ENCODE measurements at regions not wholly inside any gene's neighbourhood (a gene's known extent, or its start where the extent isn't known, plus 50 kb on each side); places are given as distances from the start of the nearest gene placed in this dataset.

DNA sequence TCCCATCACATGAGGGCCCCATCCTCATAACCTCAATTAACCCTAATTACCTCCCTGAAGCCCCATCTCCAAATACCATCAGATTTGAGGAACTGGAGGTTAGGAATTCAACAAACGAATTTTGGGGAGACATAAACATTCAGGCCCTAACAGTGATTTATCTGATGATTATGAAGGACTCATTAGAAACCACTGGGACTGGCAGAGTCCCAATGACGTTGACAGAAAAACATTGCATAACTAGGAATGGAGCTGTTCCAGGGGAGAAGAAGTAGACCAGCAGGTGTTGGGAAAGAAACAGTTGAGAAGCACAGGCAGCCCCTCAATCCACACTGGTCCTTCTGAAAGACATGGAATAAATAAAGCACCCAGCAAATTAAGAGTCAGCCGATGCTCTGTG, 282.0 kb downstream of the MAP2K4 start:
- Histone ChIP-seq H3K4me1 (no peaks in the 10 kb centered on the region), H3K36me3 (no peaks in the 10 kb centered on the region), H3K4me3 (no peak overlapping the region), H3K27ac (no peak overlapping the region), H3K9me3 (no peaks in the 10 kb centered on the region), H3K27me3 (no peaks in the 10 kb centered on the region)
- DNase-seq (ENCODE audit: extremely low spot score in 2 of 2) = no peak
- TF ChIP-seq POLR2A (IDR thresholded peaks at IDR 0.05) (no peak), POLR2AphosphoS5 (IDR thresholded peaks at IDR 0.05; ENCODE audit: insufficient read depth in 1 of 2, low read depth in 1 of 2) (no peak)
- TF ChIP-seq, protein P1, sequence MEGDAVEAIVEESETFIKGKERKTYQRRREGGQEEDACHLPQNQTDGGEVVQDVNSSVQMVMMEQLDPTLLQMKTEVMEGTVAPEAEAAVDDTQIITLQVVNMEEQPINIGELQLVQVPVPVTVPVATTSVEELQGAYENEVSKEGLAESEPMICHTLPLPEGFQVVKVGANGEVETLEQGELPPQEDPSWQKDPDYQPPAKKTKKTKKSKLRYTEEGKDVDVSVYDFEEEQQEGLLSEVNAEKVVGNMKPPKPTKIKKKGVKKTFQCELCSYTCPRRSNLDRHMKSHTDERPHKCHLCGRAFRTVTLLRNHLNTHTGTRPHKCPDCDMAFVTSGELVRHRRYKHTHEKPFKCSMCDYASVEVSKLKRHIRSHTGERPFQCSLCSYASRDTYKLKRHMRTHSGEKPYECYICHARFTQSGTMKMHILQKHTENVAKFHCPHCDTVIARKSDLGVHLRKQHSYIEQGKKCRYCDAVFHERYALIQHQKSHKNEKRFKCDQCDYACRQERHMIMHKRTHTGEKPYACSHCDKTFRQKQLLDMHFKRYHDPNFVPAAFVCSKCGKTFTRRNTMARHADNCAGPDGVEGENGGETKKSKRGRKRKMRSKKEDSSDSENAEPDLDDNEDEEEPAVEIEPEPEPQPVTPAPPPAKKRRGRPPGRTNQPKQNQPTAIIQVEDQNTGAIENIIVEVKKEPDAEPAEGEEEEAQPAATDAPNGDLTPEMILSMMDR (IDR thresholded peaks at IDR 0.05) = no peak
- intact Hi-C loops (cut with DNase I) = no loop called here

DNA sequence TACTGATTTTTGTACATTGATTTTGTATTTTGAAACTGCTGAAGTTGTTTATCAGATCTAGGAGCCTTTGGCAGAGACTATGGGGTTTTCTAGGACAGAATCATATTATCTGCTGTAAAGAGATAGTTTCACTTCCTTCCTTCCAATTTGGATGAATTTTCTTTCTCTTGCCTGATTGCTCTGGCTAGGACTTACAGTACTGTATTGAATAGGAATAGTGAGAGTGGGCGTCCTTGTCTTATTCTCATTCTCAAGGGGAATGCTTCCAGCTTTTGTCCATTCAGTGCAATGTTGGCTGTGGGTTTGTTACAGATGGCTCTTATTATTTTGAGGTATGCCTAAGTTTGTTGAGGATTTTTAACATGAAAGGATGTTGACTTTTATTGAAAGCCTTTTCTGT, 290.1 kb downstream of the MAP2K4 start:
- H3K4me3 ChIP-seq = no peak overlapping the region
- H3K9me3 ChIP-seq = no peaks in the 10 kb centered on the region
- intact Hi-C loops (cut with DNase I) = no loop called here
- H3K36me3 ChIP-seq = no peaks in the 10 kb centered on the region
- TF ChIP-seq POLR2A (IDR thresholded peaks at IDR 0.05) (no peak), POLR2AphosphoS5 (IDR thresholded peaks at IDR 0.05; ENCODE audit: insufficient read depth in 1 of 2, low read depth in 1 of 2) (no peak)
- TF ChIP-seq, protein P1 (IDR thresholded peaks at IDR 0.05) = no peak
- no peaks in the 10 kb centered on the region for H3K27me3 ChIP-seq
- DNase-seq (ENCODE audit: extremely low spot score in 2 of 2) = no peak
- no peak overlapping the region for H3K27ac ChIP-seq
- no peaks in the 10 kb centered on the region for H3K4me1 ChIP-seq

DNA sequence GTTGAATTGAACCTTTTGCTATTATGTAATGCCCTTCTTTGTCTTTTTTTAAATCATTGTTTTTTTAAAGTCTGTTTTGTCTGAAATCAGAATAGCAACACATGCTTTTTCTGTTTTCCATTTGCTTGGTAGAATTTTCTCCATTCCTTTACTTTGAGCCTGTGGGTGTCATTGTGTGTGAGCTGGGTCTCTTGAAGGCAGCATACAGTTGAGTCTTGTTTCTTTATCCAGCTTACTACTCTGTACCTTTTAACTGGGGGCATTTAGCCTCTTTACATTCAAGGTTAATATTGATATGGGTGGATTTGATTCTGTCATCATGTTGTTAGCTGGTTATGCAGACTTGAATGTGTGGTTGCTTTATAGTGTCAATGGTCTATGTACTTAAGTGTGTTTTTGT, 292.0 kb downstream of the MAP2K4 start:
- Histone ChIP-seq H3K36me3 (no peaks in the 10 kb centered on the region), H3K27ac (no peak overlapping the region), H3K4me3 (no peak overlapping the region), H3K9me3 (no peaks in the 10 kb centered on the region), H3K4me1 (no peaks in the 10 kb centered on the region), H3K27me3 (no peaks in the 10 kb centered on the region)
- TF ChIP-seq POLR2AphosphoS5 (IDR thresholded peaks at IDR 0.05; ENCODE audit: insufficient read depth in 1 of 2, low read depth in 1 of 2) (no peak), POLR2A (IDR thresholded peaks at IDR 0.05) (no peak)
- TF ChIP-seq, protein P1 (IDR thresholded peaks at IDR 0.05) = no peak
- DNase-seq (ENCODE audit: extremely low spot score in 2 of 2) = no peak
- intact Hi-C loops (cut with DNase I) = no loop called here

DNA sequence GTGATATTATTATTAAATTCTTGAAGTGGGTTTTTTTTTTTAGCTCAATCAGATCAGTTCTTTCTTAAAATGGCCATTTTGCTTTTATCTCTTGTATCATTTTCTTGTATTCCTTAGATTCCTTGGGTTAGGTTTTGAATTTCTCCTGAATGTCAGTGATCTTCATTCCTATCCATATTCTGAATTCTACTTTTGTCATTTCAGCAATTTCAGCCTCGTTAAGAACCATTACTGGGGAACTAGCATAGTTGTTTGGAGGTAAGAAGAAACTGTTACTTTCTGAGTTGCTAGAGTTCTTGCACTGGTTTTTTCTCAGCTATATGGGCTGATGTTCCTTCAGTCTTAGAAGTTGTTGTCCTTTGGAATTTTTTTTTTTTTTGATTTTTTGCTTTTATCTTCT, 293.1 kb downstream of the MAP2K4 start:
- H3K27ac ChIP-seq = no peak overlapping the region
- no peaks in the 10 kb centered on the region for H3K4me1 ChIP-seq
- intact Hi-C loops (cut with DNase I) = no loop called here
- no peaks in the 10 kb centered on the region for H3K9me3 ChIP-seq
- no peaks in the 10 kb centered on the region for H3K27me3 ChIP-seq
- no peak overlapping the region for H3K4me3 ChIP-seq
- no peaks in the 10 kb centered on the region for H3K36me3 ChIP-seq
- TF ChIP-seq POLR2AphosphoS5 (IDR thresholded peaks at IDR 0.05; ENCODE audit: insufficient read depth in 1 of 2, low read depth in 1 of 2) (no peak), POLR2A (IDR thresholded peaks at IDR 0.05) (no peak)
- TF ChIP-seq, protein P1 (IDR thresholded peaks at IDR 0.05) = no peak
- DNase-seq (ENCODE audit: extremely low spot score in 2 of 2) = no peak

DNA sequence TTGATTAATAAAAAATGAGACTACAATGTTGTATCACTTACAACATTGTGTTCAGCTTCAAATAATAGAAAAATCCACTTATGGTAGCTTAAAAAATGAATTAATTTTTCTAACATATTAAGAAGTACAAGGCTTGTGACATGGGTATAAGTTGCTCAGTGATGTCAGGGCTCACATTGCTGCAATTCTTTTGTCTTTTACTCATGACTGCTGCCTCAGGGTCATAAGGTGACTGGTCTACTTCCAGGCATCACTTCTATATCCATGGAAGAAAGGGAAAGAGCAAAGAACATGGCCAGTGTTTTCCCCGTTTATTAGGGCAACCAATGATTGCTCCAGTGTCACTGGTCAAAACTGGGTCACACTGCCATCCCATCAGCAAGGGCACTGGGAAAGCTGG, 295.3 kb downstream of the MAP2K4 start:
- Histone ChIP-seq H3K27me3 (no peaks in the 10 kb centered on the region), H3K4me3 (no peak overlapping the region), H3K36me3 (no peaks in the 10 kb centered on the region), H3K27ac (no peak overlapping the region), H3K9me3 (no peaks in the 10 kb centered on the region), H3K4me1 (no peaks in the 10 kb centered on the region)
- intact Hi-C loops (cut with DNase I) = no loop called here
- no peak for TF ChIP-seq POLR2A (IDR thresholded peaks at IDR 0.05)
- TF ChIP-seq, protein P1 (IDR thresholded peaks at IDR 0.05) = no peak
- TF ChIP-seq POLR2AphosphoS5 (IDR thresholded peaks at IDR 0.05; ENCODE audit: insufficient read depth in 1 of 2, low read depth in 1 of 2) = no peak
- DNase-seq (ENCODE audit: extremely low spot score in 2 of 2) = no peak
